Neuronal stem cell (in vitro differentiated cells): ENCODE measurements at regions not wholly inside any gene's neighbourhood (a gene's known extent, or its start where the extent isn't known, plus 50 kb on each side); places are given as distances from the start of the nearest gene placed in this dataset.
"Not testable (repeated sequence)": the region's sequence is repeated elsewhere in the genome, so short reads cannot be mapped to it uniquely, and the experiment has no call there.

Source experiments
- DNase-seq: peaks from one replicate; pipeline ENCODE4 v3.0.0-alpha.2; 2013; ENCODE audit warnings: low spot score
- H2AFZ ChIP-seq: one replicate; pipeline ENCODE4 v1.6.1; 2013; ENCODE audit warnings: mild to moderate bottlenecking, low read length, inconsistent platforms
- H2AK5ac ChIP-seq: 2 replicates; pipeline ENCODE4 v1.6.1; 2013; ENCODE audit warnings: low read depth, mild to moderate bottlenecking, inconsistent platforms, low read length, moderate library complexity, mixed read lengths
- H2BK120ac ChIP-seq: 2 replicates; pipeline ENCODE4 v1.6.1; 2013; ENCODE audit warnings: low read depth, mild to moderate bottlenecking, inconsistent platforms, low read length, moderate library complexity, mixed read lengths
- H2BK12ac ChIP-seq: one replicate; pipeline ENCODE4 v1.6.1; 2013; ENCODE audit warnings: low read length, inconsistent platforms
- H2BK15ac ChIP-seq: 2 replicates; pipeline ENCODE4 v1.6.1; 2013; ENCODE audit warnings: mild to moderate bottlenecking, low read length, inconsistent platforms, mixed read lengths
- H2BK5ac ChIP-seq: one replicate; pipeline ENCODE4 v1.6.1; 2013; ENCODE audit warnings: inconsistent platforms, mild to moderate bottlenecking, low read length, moderate library complexity
- H3K14ac ChIP-seq: one replicate; pipeline ENCODE4 v1.6.1; 2013; ENCODE audit warnings: low read length, inconsistent platforms
- H3K18ac ChIP-seq: 2 replicates; pipeline ENCODE4 v1.6.1; 2013; ENCODE audit warnings: low read length, inconsistent platforms
- H3K23ac ChIP-seq: 2 replicates; pipeline ENCODE4 v1.6.1; 2013; ENCODE audit warnings: low read depth, mild to moderate bottlenecking, mixed read lengths, low read length, inconsistent platforms; ENCODE audit not compliant: poor library complexity
- H3K27ac ChIP-seq: replicated peaks from 3 replicates; pipeline ENCODE4 v1.5.1; 2013; ENCODE audit warnings: low read length, inconsistent platforms
- H3K27me3 ChIP-seq, 3 experiments: 2 replicates each; pipeline ENCODE4 v1.6.1; 2013; ENCODE audit warnings: low read length in 3 of 3, mild to moderate bottlenecking in 2 of 3, inconsistent platforms in 1 of 3, low read depth in 1 of 3, mixed read lengths in 1 of 3, moderate library complexity in 1 of 3; ENCODE audit not compliant: control insufficient read depth in 3 of 3, insufficient read depth in 3 of 3
- H3K36me3 ChIP-seq, 2 donors: replicated peaks in 1 of 2; 2 replicates each; pipeline ENCODE4 v1.6.1; 2013; ENCODE audit warnings: low read length in 2 of 2; ENCODE audit not compliant: control insufficient read depth in 2 of 2, insufficient read depth in 2 of 2
- H3K4ac ChIP-seq: 2 replicates; pipeline ENCODE4 v1.6.1; 2013; ENCODE audit warnings: inconsistent platforms, mild to moderate bottlenecking, low read length, moderate library complexity
- H3K4me1 ChIP-seq, 2 donors: 1 replicate in 1 of 2; 2 replicates in 1 of 2; pipeline ENCODE4 v1.6.1; 2013; ENCODE audit warnings: low read length in 2 of 2, low read depth in 1 of 2; ENCODE audit not compliant: control insufficient read depth in 2 of 2, insufficient read depth in 1 of 2
- H3K4me2 ChIP-seq: one replicate; pipeline ENCODE4 v1.6.1; 2013; ENCODE audit warnings: mild to moderate bottlenecking, low read length, inconsistent platforms; ENCODE audit not compliant: insufficient read depth, poor library complexity, severe bottlenecking
- H3K4me3 ChIP-seq, 2 donors: 2 replicates each; pipeline ENCODE4 v1.5.1; 2013; ENCODE audit warnings: low read length in 2 of 2, mild to moderate bottlenecking in 2 of 2, inconsistent platforms in 1 of 2, moderate library complexity in 1 of 2
- H3K79me1 ChIP-seq: one replicate; pipeline ENCODE4 v1.6.1; 2013; ENCODE audit warnings: low read depth, mild to moderate bottlenecking, inconsistent platforms, low read length, moderate library complexity
- H3K9ac ChIP-seq: one replicate; pipeline ENCODE4 v1.6.1; 2013; ENCODE audit warnings: mild to moderate bottlenecking, low read depth, low read length, inconsistent platforms; ENCODE audit not compliant: poor library complexity
- H3K9me3 ChIP-seq, 2 donors: replicated peaks in 1 of 2; 2 replicates each; pipeline versions ENCODE3 to v1.6.1; 2013; ENCODE audit warnings: low read length in 2 of 2, mild to moderate bottlenecking in 2 of 2, inconsistent platforms in 1 of 2, low read depth in 1 of 2, mixed read lengths in 1 of 2, moderate library complexity in 1 of 2; ENCODE audit not compliant: control insufficient read depth in 2 of 2, insufficient read depth in 1 of 2
- H4K8ac ChIP-seq: one replicate; pipeline ENCODE4 v1.6.1; 2013; ENCODE audit warnings: low read depth, mild to moderate bottlenecking, inconsistent platforms, low read length, moderate library complexity
- H4K91ac ChIP-seq: one replicate; pipeline ENCODE4 v1.6.1; 2013; ENCODE audit warnings: low read length, low read depth, mild to moderate bottlenecking, inconsistent platforms; ENCODE audit not compliant: poor library complexity
- WGBS, 2 donors: extraction: QIAGEN DNeasy Blood & Tissue Kit; methylation state at CpG; one replicate each; pipeline ENCODE4 v1.1.7; 2013; ENCODE audit warnings: missing lambda C conversion rate in 2 of 2, mixed read lengths in 1 of 2; ENCODE audit not compliant: insufficient read length in 2 of 2, insufficient replicate concordance in 1 of 2; ENCODE audit errors: extremely low coverage in 2 of 2; 5-methylcytosine and 5-hydroxymethylcytosine counted together

DNA sequence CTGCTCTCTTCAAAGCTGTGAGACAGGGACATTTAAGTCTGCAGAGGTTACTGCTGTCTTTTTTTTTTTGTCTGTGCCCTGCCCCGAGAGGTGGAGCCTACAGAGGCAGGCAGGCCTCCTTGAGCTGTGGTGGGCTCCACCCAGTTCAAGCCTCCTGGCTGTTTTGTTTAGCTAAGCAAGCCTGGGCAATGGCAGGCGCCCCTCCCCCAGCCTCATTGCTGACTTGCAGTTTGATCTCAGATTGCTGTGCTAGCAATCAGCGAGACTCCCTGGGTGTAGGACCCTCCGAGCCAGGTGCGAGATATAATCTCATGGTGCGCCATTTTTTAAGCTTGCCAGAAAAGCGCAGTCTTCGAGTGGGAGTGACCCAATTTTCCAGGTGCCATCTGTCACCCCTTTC is 1595.8 kb downstream of the NLGN4Y start:
- not testable (repeated sequence) for H3K14ac ChIP-seq, H2BK15ac ChIP-seq

DNA sequence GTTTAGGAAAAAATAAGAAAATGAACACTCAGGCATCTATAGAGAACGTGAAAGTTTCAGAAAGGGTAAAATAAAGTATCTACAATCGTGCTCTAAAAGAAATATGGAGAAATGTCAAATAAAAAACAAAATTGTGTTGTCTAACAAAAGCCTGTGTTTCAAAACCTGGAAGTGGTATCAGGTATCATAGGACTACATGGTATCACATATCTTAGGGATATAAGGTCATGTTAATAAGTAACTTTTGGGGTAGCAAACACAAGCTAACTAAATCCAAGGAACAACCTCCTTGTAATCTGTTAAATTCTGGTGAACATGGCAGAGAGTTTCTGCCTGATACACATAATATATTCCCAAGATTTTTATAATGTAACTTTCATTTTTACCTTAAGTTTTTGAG is 1597.7 kb downstream of the NLGN4Y start:
- Histone ChIP-seq H3K4ac (no peak overlapping the region), H3K27ac (no peak overlapping the region), H3K18ac (no peak overlapping the region), H2BK120ac (no peak overlapping the region), H3K14ac (no peak overlapping the region), H3K4me3 (no peak overlapping the region), H3K4me1 (no peaks in the 10 kb centered on the region), H4K8ac (no peak overlapping the region), H3K23ac (no peak overlapping the region), H2BK12ac (no peak overlapping the region), H3K79me1 (no peaks in the 10 kb centered on the region), H3K27me3 (no peaks in the 10 kb centered on the region), H3K36me3 (no peaks in the 10 kb centered on the region), H4K91ac (no peak overlapping the region), H2AK5ac (no peak overlapping the region), H2BK15ac (no peak overlapping the region), H3K4me2 (no peak overlapping the region), H2BK5ac (no peak overlapping the region), H3K9me3 (no peaks in the 10 kb centered on the region), H3K9ac (no peak overlapping the region), H2AFZ (no peak overlapping the region)
- no CpG with 5 or more reads among the region's 2 CpGs for WGBS, 2 donors
- DNase-seq = no peak

More for the DNA sequence above, 1595.8 kb downstream of the NLGN4Y start:
- not testable (repeated sequence) for H2BK12ac ChIP-seq, H4K91ac ChIP-seq, H3K27me3 ChIP-seq, DNase-seq, H3K9me3 ChIP-seq, H4K8ac ChIP-seq, H3K4me3 ChIP-seq, H3K18ac ChIP-seq, H2AFZ ChIP-seq, H3K4me1 ChIP-seq, H3K4me2 ChIP-seq, H3K9ac ChIP-seq, H2AK5ac ChIP-seq, H2BK120ac ChIP-seq, H3K36me3 ChIP-seq, H3K23ac ChIP-seq, H2BK5ac ChIP-seq, H3K27ac ChIP-seq, H3K79me1 ChIP-seq, H3K4ac ChIP-seq
- no CpG with 5 or more reads among the region's 8 CpGs for WGBS, 2 donors

GRCh38 chrY:16124630-16125317 is 1600.4 kb downstream of the NLGN4Y start:
- Histone ChIP-seq H3K4me2 (no peak overlapping the region), H2AFZ (no peak overlapping the region), H3K14ac (no peak overlapping the region), H3K79me1 (no peaks in the 10 kb centered on the region), H3K9me3 (no peaks in the 10 kb centered on the region), H3K27me3 (no peaks in the 10 kb centered on the region), H3K23ac (no peak overlapping the region), H2AK5ac (no peak overlapping the region), H4K91ac (no peak overlapping the region), H3K18ac (no peak overlapping the region), H3K4me3 (no peak overlapping the region), H3K36me3 (no peaks in the 10 kb centered on the region), H4K8ac (no peak overlapping the region), H2BK15ac (no peak overlapping the region), H3K9ac (no peak overlapping the region), H2BK5ac (no peak overlapping the region), H2BK120ac (no peak overlapping the region), H3K4ac (no peak overlapping the region), H3K4me1 (no peaks in the 10 kb centered on the region), H3K27ac (no peak overlapping the region), H2BK12ac (no peak overlapping the region)
- no peak for DNase-seq
- WGBS, 2 donors = no CpG with 5 or more reads among the region's 3 CpGs

DNA sequence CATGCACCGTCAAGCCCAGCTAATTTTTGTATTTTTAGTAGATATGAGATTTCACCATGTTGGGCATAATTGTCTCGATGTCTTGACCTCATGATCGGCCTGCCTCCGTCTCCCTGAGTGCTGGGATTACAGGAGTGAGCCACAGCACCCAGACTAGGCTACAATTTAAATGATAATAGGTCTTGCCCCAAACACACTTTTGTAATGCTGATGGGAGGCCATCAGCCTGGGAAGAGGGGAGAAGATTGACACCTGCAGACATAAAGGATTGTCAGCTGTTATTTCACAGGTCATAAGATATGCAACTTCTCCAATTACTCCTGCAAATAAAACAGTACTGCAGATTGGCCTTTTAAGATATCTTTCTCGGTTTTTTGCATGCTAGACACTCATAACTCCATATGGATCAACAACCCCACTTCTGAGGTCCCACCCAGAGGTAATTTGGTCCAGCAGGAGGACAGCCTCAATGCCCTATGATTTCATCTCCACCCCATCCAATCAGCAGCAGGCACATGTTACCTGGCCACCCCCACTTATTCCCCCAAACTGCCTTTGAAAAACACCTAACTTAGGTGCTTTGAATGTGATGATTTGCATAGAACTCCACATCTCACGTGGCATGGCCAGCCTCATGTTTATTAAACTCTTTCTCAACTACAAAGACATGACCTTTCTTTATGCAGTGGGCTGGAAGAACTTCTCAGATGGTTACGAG is 1612.4 kb downstream of the NLGN4Y start:
- WGBS, 2 donors = no CpG with 5 or more reads among the region's 7 CpGs
- Histone ChIP-seq H3K23ac (no peak overlapping the region), H3K4me1 (no peaks in the 10 kb centered on the region)

More for the DNA sequence above, 1612.4 kb downstream of the NLGN4Y start:
- Histone ChIP-seq H3K14ac (no peak overlapping the region), H3K4me2 (no peak overlapping the region), H3K4ac (no peak overlapping the region), H2BK120ac (no peak overlapping the region), H2BK15ac (no peak overlapping the region), H2AFZ (no peak overlapping the region), H3K18ac (no peak overlapping the region), H3K27me3 (no peaks in the 10 kb centered on the region), H4K8ac (no peak overlapping the region), H2BK5ac (no peak overlapping the region), H3K36me3 (no peaks in the 10 kb centered on the region), H2AK5ac (no peak overlapping the region), H3K9ac (no peak overlapping the region), H3K79me1 (no peaks in the 10 kb centered on the region), H2BK12ac (no peak overlapping the region), H3K27ac (no peak overlapping the region), H3K4me3 (no peak overlapping the region), H3K9me3 (no peaks in the 10 kb centered on the region), H4K91ac (no peak overlapping the region)
- no peak for DNase-seq
